Superior temporal gyrus (tissue), 1 donor: ENCODE measurements at regions not wholly inside any gene's neighbourhood (a gene's known extent, or its start where the extent isn't known, plus 50 kb on each side); places are given as distances from the start of the nearest gene placed in this dataset.
"Not testable (repeated sequence)": the region's sequence is repeated elsewhere in the genome, so short reads cannot be mapped to it uniquely, and the experiment has no call there.

ENCODE experiments used
- DNase-seq: peaks from one replicate; pipeline ENCODE4 v3.0.0-alpha.2; 2016; ENCODE audit errors: extremely low spot score

DNA sequence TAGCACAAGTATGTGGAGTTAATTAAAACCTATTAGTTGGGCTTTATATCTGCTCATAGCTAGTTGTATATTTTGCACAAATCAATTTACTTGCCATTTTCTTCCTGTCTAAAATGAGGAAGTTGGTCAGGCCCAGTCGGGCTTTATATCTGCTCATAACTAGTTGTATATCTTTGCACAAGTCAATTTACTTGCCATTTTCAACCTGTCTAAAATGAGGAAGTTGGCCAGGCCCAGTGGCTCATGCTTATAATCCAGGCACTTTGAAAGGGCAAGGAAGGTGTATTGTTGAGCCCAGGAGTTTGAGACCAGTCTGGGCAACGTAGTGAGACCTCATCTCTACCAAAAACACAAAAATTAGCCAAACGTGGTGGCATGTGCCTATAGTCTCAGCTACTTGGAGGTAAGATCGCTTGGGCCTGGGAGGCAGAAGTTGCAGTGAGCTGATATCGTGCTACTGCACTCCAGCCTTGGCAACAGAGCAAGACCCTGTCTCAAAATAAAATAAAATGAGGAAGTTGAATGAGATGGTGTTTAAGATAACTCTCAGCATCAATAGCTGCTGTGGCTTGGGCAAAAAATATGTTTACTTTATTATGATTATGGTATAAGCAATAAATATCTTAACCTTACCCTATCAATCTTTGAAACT, 1558.6 kb upstream of the RAG2 start:
- no peak for DNase-seq

DNA sequence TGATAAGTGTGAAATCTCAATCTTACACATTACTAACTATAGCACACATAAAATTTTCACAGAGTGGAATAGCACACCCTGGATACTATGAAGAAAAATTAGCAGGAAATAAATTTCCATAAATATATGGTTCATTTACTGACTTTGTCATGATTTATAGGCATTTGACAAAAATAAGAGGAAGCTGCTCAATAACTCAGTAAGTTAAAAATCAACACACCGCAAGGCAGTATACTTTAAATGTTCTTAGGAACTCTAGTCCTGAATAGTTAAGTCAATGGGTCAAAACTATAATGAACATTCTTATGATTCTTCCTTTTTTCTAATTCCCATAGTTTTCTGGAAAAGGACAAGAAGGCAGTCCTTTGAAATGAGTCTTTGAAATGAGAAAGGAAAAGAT, 1557.8 kb upstream of the RAG2 start:
- DNase-seq = no peak

DNA sequence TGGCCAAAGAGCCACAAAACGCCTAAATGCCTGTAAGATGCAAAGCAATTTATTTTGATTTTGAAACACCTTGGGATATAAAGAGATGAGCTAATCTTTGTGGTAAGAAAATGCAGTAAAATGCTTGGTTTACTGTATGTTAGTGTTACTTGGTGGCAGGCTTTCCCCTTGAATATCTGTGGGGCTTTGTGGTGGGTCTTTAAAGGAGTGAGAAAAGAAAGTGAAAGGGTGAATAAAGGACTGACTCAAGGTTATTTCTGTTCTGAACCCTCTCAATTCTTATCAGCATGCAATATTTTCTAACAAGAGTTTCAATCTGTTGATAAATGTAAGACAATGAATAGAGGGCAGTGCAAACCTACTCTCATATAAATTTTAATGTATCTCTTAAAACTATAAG, 1555.9 kb upstream of the RAG2 start:
- DNase-seq = no peak

DNA sequence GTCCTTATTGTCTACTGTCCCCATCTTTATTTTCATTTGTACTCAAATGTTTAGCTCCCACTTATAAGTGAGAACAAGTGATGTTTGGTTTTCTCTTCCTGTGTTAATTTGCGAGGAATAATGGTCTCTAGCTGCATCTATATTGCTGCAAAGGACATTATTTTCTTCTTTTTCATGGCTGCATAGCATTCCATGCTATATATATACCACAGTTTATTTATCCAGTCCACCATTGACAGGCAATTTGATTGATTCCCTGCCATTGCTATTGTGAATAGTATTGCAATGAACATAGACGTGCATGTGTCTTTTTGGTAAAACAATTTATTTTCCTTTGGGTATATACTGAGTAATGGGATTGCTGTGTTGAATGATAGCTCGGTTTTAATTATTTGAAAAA, 1545.8 kb upstream of the RAG2 start:
- no peak for DNase-seq

DNA sequence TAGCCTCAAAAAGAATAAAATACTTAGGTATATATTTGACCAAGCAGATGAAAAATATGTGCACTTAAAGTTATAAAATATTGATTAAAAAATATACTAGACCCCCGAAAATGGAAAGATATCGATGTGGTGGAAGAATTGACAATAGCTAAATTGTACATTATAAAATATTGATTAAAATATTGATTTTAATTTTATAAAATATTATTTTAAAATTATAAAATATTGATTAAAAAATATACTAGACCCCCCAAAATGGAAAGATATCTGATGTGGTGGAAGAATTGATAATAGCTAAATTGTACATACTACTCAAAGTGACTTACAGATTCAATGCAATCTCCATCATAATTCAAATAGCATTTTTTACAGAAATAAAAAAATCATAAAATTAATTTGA, 1540.9 kb upstream of the RAG2 start:
- DNase-seq = no peak

DNA sequence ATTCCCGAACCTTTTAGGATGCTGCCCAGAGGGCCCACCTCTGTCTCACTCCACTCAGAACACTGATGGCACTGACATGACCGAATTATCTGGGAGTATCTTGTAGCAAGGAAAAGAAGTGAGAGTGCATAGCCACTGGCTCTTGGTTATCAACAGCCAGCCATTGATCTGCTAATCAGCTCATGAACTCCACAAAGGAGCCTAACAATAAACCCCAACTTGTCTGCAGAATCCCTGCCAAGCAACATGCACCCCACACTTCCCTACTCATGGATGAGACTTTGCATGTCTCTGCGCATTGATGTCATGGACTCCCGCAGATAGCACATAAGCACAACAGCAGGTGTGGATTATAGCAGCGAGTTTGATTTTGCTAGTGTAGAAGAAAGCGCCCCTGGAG, 1538.9 kb upstream of the RAG2 start:
- DNase-seq = no peak

DNA sequence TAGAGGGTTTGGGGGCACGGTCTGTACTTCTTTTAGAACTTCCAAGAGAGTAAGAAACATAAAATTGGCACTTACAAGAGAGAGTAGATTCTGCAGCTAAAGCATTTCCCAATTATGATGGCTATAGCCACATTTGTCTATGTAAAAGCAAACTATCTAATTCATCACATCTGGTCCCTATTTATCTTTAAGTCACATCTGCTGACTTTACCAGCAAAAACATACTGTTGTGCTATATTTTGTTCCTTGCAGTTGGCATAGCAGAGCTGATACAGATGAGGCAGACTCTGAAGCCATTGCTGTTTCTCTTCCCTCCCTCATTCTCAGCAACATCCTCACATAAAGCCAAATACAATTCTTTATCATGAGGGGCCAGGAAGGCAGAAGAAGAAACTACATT, 1533.5 kb upstream of the RAG2 start:
- no peak for DNase-seq

DNA sequence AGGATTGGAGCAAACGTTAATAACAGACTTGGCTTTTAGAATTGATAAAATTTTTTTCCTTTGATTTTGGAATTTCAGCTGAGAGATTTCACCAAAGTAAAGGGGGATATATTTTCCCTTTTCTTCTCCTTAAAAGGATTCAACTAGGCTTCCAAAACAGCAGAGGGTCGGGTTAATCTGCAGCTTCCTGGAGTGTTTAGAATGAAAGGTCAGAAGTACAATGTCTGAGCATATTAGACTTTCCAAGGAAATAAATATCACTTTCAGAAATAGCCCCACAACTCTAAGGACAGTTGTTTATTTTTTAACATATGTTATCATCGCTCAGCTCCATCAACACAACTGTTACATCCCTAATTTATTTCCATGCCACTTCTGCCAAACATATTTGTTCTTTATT, 1532.9 kb upstream of the RAG2 start:
- no peak for DNase-seq

DNA sequence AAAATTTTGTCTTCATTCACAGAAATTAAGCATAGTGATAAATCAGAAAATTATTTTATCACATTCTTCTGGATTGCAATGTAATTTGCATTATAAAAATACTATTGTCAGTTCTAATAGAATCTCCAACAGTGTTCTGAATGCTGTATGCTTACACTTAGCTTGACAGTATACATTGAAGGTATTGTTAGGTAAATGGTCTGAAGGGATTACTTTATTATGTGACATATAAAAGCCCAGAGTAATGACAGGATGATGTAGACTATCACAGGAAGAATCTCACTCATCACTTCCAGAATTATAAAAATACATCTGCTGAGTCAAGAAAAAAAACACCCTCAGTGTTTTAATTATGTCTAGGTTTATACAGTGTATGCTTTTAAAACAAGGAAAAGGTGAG, 1532.5 kb upstream of the RAG2 start:
- no peak for DNase-seq

DNA sequence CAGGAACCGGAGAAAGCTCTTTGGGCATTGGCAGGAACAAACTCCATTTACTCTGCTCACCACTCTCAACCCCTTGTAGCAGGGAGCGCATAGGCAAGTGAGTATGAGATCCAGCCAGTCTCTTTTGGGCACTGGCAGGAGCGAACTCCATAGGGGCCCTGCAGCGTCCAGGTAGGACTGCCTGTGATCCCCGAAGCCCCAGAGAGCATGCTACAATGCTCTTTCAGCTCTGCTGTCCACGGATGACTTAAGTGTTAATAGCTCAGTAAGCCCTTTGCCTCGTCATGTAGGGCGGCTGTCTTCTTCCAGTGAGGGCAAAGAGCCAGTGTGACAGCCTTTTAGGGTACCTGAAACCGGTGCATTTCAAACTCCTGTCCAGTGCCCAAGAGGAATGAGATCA, 1525.6 kb upstream of the RAG2 start:
- no peak for DNase-seq

DNA sequence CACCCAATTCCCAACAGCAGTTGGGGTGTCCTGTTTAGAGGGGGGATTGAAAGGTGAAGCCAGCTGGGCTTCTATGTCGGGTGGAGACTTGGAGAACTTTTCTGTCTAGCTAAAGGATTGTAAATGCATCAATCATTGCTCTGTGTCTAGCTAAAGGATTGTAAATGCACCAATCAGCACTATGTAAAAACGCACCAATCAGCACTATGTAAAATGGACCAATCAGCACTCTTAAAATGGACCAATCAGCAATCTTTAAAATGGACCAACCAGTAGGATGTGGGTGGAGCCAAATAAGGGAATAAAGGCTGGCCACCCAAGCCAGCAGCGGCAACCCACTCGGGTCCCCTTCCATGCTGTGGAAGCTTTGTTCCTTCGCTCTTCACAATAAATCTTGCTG, 1518.6 kb upstream of the RAG2 start:
- not testable (repeated sequence) for DNase-seq

DNA sequence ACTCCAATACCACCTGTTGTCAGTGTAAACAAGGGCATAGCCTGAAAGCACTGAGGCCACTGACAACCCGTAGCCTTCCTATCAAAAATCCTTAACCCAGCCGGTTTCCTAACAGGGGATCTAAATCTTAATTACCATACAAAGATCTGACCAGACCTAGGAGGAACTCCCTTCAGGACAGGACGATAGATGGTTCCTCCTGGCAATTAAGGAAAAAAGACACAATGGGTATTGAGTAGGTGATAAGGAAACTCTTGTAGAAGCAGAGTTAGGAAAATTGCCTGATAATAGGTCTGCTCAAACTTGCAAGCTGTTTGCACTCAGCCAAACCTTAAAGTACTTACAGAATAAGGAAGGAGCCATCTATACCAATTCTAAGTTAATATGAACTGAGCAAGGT, 1517.3 kb upstream of the RAG2 start:
- DNase-seq = not testable (repeated sequence)

DNA sequence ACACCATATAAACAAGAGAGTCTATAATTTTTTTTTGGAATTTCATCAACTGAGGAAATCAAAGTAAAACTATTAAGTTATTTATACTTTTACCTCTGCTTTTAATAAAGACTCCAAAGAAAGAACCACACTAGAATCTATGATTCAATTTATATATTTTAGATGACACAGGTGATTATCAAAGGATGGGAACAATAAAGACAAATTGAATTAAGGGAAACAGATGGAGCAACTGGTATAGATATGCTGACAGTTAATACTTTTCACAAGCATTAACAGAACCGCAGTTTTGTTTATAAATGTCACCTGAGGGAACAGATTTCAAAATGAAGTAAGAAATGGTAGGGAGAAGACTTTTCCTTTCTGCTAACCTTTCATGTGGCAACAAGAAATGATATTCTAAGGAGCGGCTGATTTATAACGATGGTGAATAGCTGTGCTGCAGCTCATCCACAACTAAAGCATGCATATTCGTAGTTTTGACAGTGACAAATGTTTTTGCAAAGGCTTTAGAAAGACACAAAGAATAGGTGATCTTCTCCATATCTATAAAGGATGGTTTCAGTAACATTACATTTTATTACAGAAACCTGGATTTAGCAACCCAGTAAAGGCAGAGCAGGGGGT, 1502.9 kb upstream of the RAG2 start:
- DNase-seq = no peak

DNA sequence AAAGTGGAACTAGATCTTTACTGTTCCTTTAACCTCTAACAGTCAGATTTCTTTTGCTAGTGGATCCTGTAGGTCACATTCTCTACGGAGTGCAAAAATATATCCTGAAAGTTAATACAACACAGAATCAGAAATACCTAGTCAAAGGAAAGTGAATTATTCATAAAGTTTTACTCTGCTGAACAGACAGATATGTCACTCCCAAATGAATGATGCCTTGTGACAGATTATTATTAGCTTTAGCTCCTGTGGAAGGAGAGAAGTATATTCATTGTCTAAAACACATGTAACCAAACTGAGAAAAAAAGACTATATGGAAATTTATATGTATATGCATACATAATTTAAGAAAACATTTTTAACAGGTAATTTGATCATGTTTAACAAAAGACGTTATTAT, 1497.2 kb upstream of the RAG2 start:
- DNase-seq = no peak

DNA sequence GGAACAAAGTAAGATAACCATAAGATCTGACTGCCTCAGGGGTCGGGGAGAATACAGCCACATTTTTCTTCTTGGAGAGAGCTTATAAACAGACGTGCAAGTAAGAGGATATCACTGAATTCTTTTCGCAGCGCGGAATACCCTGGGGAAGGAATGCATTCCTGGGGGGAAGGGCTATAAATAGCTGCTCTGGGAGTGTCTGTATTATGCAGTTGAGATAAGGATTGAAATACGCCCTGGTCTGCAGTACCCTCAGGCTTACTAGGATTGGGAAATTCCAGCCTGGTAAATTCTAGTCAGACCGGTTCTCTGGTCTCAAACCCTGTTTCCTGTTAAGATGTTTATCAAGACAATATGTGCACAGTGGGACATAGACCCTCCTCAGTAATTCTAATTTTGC, 1491.7 kb upstream of the RAG2 start:
- no peak for DNase-seq

DNA sequence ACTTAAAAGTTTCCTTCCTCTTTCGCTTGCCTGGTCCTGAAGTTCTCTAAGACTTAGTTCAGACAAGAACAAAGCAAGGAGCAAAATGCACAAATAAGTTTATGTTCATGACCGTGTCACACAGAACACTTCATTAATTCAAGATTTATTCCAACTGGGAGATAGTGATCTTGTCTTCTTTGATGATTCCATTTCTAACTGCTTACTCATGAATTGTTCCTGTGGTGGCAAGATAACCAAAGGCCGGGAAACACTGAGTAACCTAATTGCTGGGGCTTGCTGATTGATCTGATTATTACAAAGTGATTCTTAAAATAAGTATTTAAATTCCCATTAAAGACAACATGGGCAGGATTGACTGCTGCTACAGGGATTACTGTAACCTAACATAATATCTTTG, 1462.9 kb upstream of the RAG2 start:
- DNase-seq = no peak

DNA sequence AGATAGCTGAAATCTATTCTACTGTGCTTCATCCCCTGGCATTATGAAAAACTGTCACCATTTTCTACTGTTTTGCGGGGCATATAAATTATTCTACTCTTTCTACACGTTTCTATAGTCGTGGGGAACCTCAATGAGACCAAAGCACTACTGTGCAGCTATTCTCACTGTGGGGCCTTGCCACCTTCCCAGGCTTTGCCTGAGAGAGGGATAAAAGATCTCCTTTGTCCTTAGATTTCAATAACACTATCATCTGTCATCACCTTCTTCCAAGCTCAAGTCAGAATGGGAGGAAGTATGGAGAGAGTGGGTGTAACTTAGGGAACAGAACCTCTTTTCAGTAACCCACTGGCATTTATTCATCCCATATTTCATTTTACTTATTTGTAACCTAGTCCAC, 1462.1 kb upstream of the RAG2 start:
- DNase-seq = no peak

DNA sequence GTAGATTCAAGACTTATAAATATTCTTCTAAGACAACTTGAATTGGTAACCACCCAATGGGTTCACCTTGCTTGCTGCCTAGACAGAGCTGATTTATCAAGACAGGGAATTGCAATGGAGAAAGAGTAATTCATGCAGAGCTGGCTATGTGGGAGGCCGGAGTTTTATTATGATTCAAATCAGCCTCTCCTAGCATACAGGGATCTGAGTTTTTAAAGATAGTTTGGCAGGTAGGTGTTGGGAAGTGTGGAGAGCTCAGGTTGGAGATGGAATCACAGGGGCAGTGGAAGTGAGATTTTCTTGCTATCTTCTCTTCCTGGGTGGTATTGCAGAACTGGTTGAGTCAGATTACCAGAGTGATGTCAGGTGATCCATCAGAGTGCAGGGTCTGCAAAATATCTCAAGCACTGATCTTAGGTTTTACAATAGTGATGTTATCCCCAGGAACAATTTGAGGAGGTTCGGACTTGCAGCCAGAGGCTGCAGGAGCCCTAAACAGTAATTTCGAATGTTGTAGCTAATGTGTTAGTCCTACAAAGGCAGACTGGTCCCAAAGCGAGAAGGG, 1448.6 kb upstream of the RAG2 start:
- no peak for DNase-seq

DNA sequence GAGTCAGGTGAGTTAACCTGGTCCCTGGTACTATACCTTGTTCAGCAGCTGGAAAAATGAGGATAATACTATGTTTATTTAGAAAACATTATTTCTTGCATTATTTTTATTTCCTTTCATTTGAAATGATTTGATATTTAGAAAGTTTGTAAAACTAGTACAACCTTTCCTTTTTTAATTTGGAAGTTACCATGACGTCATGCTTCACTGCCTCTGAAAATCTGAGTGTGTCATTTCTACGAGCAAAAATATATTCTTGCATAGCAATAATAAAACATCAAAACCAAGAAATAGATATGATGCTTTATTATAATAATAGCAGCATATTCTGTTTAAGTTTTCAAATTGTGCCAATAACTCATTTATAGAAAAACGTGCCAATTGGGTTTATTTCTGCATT, 1445.0 kb upstream of the RAG2 start:
- DNase-seq = no peak

DNA sequence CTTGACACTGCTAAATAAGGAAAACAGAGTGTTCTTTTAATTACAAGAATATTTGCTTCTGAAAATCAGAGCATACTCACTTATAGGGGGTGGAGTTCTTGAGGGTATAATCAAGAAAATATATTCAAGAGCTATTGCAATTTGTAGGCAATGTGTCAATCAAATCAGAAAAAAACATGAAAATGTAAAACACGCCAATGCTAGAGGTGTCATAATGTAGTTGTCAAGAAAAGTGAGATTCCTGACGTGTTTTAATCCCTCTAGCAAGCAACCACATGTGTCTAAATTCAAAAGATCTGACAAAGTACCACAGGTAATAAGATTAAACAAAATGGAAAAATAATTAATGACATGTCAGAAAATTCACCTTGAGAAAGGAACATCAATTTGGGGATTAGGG, 1440.7 kb upstream of the RAG2 start:
- DNase-seq = no peak

DNA sequence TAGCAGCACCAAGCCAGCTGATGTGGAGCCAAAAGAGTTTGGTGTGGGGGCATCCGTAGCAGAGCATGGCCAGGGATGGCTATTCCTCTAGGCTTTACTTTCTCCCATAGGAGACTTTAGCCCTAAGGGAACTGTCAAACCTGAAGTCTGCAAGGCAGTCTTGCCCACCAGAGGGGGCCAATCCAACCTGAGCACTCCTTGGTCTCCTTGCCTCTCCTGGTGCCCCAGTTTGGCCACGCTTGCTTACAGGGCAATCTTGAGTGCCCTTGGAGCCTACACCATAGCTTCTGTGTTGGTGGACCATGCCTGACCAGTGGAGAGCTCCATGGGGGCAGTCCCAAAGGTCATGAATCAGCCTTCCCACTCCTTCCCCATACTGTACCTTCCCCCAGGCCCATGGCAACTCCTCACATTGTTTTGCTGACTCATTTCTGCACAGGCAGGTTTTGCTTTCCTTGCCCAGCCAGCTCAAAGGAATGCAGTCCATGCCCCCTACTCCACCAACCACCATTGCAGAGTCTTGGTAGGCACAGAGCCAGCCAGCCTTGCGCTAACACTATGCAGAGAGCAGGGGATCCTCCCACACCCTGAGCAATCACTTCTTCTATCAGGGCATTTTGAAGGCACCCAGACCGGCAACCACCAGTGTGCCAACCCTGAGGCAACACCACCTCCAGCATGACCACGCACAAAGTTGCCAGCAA, 1421.2 kb upstream of the RAG2 start:
- DNase-seq = no peak

DNA sequence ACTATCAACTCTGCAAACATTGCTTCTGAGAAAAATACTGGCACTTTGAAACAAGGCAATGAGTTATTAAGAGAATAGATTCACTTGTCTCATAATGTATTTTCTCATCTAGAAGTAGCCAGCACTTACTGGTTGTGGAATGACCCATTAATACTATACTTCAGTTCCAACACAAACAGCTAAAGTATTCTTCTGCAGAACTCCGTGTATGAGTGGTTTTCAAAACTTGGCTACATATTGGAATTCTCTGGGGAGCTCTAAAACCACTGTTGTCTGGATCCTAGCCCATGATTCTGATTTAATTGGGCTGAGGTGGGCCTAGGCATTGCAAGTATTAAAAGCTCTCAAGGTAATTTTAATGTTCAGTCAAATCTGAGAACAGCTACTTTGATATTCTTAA, 1416.4 kb upstream of the RAG2 start:
- no peak for DNase-seq

DNA sequence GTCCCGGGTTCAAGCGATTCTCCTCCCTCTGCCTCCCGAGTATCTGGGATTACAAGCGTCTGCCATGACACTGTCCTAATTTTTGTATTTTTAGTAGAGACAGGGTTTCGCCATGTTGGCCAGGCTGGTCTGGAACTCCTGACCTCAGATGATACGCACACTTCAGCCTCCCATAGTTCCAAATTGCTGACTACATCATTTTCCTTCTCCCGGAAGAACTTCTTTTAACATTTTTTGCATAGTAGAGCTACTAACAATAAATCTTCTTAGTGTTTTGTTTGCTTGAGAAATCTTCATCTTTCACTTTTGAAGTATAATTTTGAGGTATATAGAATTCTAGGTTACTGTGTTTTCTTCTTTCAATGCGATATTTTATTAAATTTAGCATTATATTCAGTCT, 1415.1 kb upstream of the RAG2 start:
- DNase-seq = no peak
